T-helper 2 cell treated with Interferon-gamma antibody and Interleukin-4, amounts not matched to agents 5 μg/mL and 100 μg/mL, for 36 hours (primary cell): ENCODE measurements at regions not wholly inside any gene's neighbourhood (a gene's known extent, or its start where the extent isn't known, plus 50 kb on each side); places are given as distances from the start of the nearest gene placed in this dataset.

Experiments used
- DNase-seq: peaks from one replicate; pipeline ENCODE4 v3.0.0; 2021; ENCODE audit warnings: low spot score
- H3K27ac Mint-ChIP-seq: one replicate; pipeline ENCODE4 v1.8.0; 2021; ENCODE audit warnings: mild to moderate bottlenecking, mixed read lengths
- H3K27me3 Mint-ChIP-seq: one replicate; pipeline ENCODE4 v1.8.0; 2021; ENCODE audit warnings: low read depth, mixed read lengths
- H3K36me3 Mint-ChIP-seq: one replicate; pipeline ENCODE4 v1.8.0; 2021; ENCODE audit warnings: low read depth, mixed read lengths
- H3K4me1 Mint-ChIP-seq: one replicate; pipeline ENCODE4 v1.8.0; 2021; ENCODE audit warnings: low read depth, mixed read lengths
- H3K4me3 Mint-ChIP-seq: one replicate; pipeline ENCODE4 v1.8.0; 2022; ENCODE audit warnings: mild to moderate bottlenecking, moderate library complexity, mixed read lengths
- H3K9me3 Mint-ChIP-seq: one replicate; pipeline ENCODE4 v1.8.0; 2021; ENCODE audit warnings: mixed read lengths

GRCh38 chr3:118772547-118773011 is 262.1 kb downstream of the IGSF11 start:
- H3K9me3 Mint-ChIP-seq = no peaks in the 10 kb centered on the region
- no peaks in the 10 kb centered on the region for H3K4me1 Mint-ChIP-seq
- no peaks in the 10 kb centered on the region for H3K36me3 Mint-ChIP-seq
- DNase-seq = no peak
- no peak overlapping the region for H3K4me3 Mint-ChIP-seq
- no peaks in the 10 kb centered on the region for H3K27me3 Mint-ChIP-seq
- no peak overlapping the region for H3K27ac Mint-ChIP-seq

DNA sequence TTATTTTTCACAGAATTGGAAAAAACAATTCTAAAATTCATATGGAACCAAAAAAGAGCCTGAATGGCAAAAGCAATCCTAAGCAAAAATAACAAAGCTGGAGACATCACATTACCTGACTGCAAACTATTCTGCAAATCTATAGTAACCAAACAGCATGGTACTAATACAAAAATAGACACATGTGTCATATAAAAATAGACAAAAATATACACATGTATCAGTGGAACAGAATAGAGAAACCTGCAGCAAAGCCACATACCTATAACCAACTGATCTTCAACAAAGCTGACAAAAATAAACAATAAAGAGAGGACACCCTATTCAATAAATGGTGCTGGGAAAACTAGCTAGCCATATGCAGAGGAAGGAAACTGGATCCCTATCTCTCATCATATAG is 259.6 kb downstream of the IGSF11 start:
- no peak overlapping the region for H3K27ac Mint-ChIP-seq
- no peak for DNase-seq
- no peaks in the 10 kb centered on the region for H3K36me3 Mint-ChIP-seq
- no peaks in the 10 kb centered on the region for H3K4me1 Mint-ChIP-seq
- H3K9me3 Mint-ChIP-seq = no peaks in the 10 kb centered on the region
- H3K27me3 Mint-ChIP-seq = no peaks in the 10 kb centered on the region
- no peak overlapping the region for H3K4me3 Mint-ChIP-seq

GRCh38 chr3:118778201-118778600 is 256.4 kb downstream of the IGSF11 start:
- Mint-ChIP-seq H3K27me3 (no peaks in the 10 kb centered on the region), H3K27ac (no peak overlapping the region), H3K36me3 (no peaks in the 10 kb centered on the region), H3K4me1 (no peaks in the 10 kb centered on the region), H3K9me3 (no peaks in the 10 kb centered on the region), H3K4me3 (no peak overlapping the region)
- no peak for DNase-seq

GRCh38 chr3:118781232-118781631 is 253.4 kb downstream of the IGSF11 start:
- Mint-ChIP-seq H3K4me1 (no peaks in the 10 kb centered on the region), H3K27me3 (no peaks in the 10 kb centered on the region), H3K4me3 (no peak overlapping the region), H3K36me3 (no peaks in the 10 kb centered on the region), H3K27ac (no peak overlapping the region), H3K9me3 (no peaks in the 10 kb centered on the region)
- DNase-seq = no peak

- H3K36me3 Mint-ChIP-seq = no peaks in the 10 kb centered on the region
- H3K27me3 Mint-ChIP-seq = no peaks in the 10 kb centered on the region
- H3K4me1 Mint-ChIP-seq = no peaks in the 10 kb centered on the region
- H3K27ac Mint-ChIP-seq = no peak overlapping the region
- no peak for DNase-seq
- H3K9me3 Mint-ChIP-seq = no peaks in the 10 kb centered on the region
- no peak overlapping the region for H3K4me3 Mint-ChIP-seq
Observed at GRCh38 chr3:118781839-118782238, 252.8 kb downstream of the IGSF11 start.

GRCh38 chr3:118782755-118783202 is 251.9 kb downstream of the IGSF11 start:
- H3K9me3 Mint-ChIP-seq = no peaks in the 10 kb centered on the region
- H3K27me3 Mint-ChIP-seq = no peaks in the 10 kb centered on the region
- no peak for DNase-seq
- no peaks in the 10 kb centered on the region for H3K4me1 Mint-ChIP-seq
- no peak overlapping the region for H3K27ac Mint-ChIP-seq
- H3K4me3 Mint-ChIP-seq = no peak overlapping the region
- no peaks in the 10 kb centered on the region for H3K36me3 Mint-ChIP-seq

GRCh38 chr3:118785415-118785814 is 249.2 kb downstream of the IGSF11 start:
- Mint-ChIP-seq H3K4me1 (no peaks in the 10 kb centered on the region), H3K27me3 (no peaks in the 10 kb centered on the region), H3K27ac (no peak overlapping the region), H3K9me3 (no peaks in the 10 kb centered on the region), H3K36me3 (no peaks in the 10 kb centered on the region), H3K4me3 (no peak overlapping the region)
- DNase-seq = no peak

GRCh38 chr3:118791246-118791645 is 243.4 kb downstream of the IGSF11 start:
- no peak overlapping the region for H3K27ac Mint-ChIP-seq
- H3K9me3 Mint-ChIP-seq = no peaks in the 10 kb centered on the region
- no peak for DNase-seq
- H3K4me1 Mint-ChIP-seq = no peaks in the 10 kb centered on the region
- no peaks in the 10 kb centered on the region for H3K36me3 Mint-ChIP-seq
- no peaks in the 10 kb centered on the region for H3K27me3 Mint-ChIP-seq
- no peak overlapping the region for H3K4me3 Mint-ChIP-seq

GRCh38 chr3:118792191-118792590 is 242.5 kb downstream of the IGSF11 start:
- H3K27me3 Mint-ChIP-seq = no peaks in the 10 kb centered on the region
- no peak for DNase-seq
- no peaks in the 10 kb centered on the region for H3K4me1 Mint-ChIP-seq
- H3K27ac Mint-ChIP-seq = no peak overlapping the region
- H3K9me3 Mint-ChIP-seq = no peaks in the 10 kb centered on the region
- H3K36me3 Mint-ChIP-seq = no peaks in the 10 kb centered on the region
- H3K4me3 Mint-ChIP-seq = no peak overlapping the region

GRCh38 chr3:118793176-118793575 is 241.5 kb downstream of the IGSF11 start:
- Mint-ChIP-seq H3K27me3 (no peaks in the 10 kb centered on the region), H3K4me3 (no peak overlapping the region), H3K9me3 (no peaks in the 10 kb centered on the region), H3K36me3 (no peaks in the 10 kb centered on the region), H3K27ac (no peak overlapping the region), H3K4me1 (no peaks in the 10 kb centered on the region)
- no peak for DNase-seq

DNA sequence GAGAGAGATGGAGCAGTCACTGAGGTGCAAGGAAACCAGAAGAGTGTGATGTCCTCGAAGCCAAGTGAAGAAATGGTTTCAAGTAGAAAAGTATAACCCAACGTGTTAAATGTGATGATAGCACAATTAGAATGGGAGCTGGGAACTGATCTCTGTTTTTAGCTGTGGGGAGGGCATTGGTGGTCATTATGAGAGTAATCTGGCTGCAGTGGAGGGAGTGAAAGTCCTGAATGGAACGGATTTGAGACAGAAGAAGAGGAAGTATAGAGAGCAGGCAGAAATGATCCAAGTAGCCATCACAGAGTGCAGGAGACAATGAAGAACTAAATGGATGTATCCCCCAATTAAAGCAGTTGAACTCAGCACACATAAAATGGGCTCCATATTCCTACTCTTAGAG is 235.3 kb downstream of the IGSF11 start:
- no peaks in the 10 kb centered on the region for H3K36me3 Mint-ChIP-seq
- H3K9me3 Mint-ChIP-seq = no peaks in the 10 kb centered on the region
- H3K27ac Mint-ChIP-seq = no peak overlapping the region
- H3K4me3 Mint-ChIP-seq = no peak overlapping the region
- H3K27me3 Mint-ChIP-seq = no peaks in the 10 kb centered on the region
- DNase-seq = no peak
- H3K4me1 Mint-ChIP-seq = no peaks in the 10 kb centered on the region

- H3K27me3 Mint-ChIP-seq = no peaks in the 10 kb centered on the region
- no peaks in the 10 kb centered on the region for H3K36me3 Mint-ChIP-seq
- DNase-seq = no peak
- no peaks in the 10 kb centered on the region for H3K4me1 Mint-ChIP-seq
- H3K27ac Mint-ChIP-seq = no peak overlapping the region
- H3K4me3 Mint-ChIP-seq = no peak overlapping the region
- no peaks in the 10 kb centered on the region for H3K9me3 Mint-ChIP-seq
Observed at GRCh38 chr3:118801899-118802298, 232.7 kb downstream of the IGSF11 start.

- Mint-ChIP-seq H3K27me3 (no peaks in the 10 kb centered on the region), H3K4me1 (no peaks in the 10 kb centered on the region), H3K4me3 (no peak overlapping the region), H3K36me3 (no peaks in the 10 kb centered on the region), H3K27ac (no peak overlapping the region), H3K9me3 (no peaks in the 10 kb centered on the region)
- no peak for DNase-seq
Observed at GRCh38 chr3:118802325-118803095, 232.1 kb downstream of the IGSF11 start.

DNA sequence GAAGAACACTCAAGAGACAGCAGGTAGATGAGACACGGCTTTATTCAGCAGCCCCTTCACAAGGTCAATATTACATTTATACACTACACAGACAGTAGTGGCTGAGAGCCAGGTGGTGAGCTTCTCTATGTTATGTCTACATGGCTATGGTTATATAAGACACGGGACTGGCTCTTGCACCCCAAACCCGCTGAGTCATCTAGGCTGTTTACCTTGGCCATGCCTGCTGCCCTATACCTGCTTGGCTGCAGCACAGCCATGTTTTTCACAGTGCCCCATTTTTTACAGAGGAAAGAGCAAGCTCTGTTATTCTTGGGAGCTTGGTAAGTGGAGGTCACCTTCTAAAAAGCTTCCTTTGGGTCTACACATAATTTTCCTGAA is 231.6 kb downstream of the IGSF11 start:
- no peak for DNase-seq
- Mint-ChIP-seq H3K27me3 (no peaks in the 10 kb centered on the region), H3K4me3 (no peak overlapping the region), H3K4me1 (no peaks in the 10 kb centered on the region), H3K27ac (no peak overlapping the region), H3K36me3 (no peaks in the 10 kb centered on the region), H3K9me3 (no peaks in the 10 kb centered on the region)

GRCh38 chr3:118805007-118805406 is 229.6 kb downstream of the IGSF11 start:
- no peak overlapping the region for H3K27ac Mint-ChIP-seq
- H3K36me3 Mint-ChIP-seq = no peaks in the 10 kb centered on the region
- no peaks in the 10 kb centered on the region for H3K27me3 Mint-ChIP-seq
- no peak overlapping the region for H3K4me3 Mint-ChIP-seq
- no peak for DNase-seq
- no peaks in the 10 kb centered on the region for H3K4me1 Mint-ChIP-seq
- H3K9me3 Mint-ChIP-seq = no peaks in the 10 kb centered on the region
